NB4 (cell line): ENCODE measurements at regions not wholly inside any gene's neighbourhood (a gene's known extent, or its start where the extent isn't known, plus 50 kb on each side); places are given as distances from the start of the nearest gene placed in this dataset.
A peak's percentile ranks its signal among the peaks of the same experiment; 100 is the strongest.

Source experiments
- DNase-seq: peaks from one replicate; pipeline ENCODE4 v3.0.0; 2010; ENCODE audit warnings: low read depth
- H3K4me3 ChIP-seq: one replicate; pipeline ENCODE4 v1.5.1; 2011; ENCODE audit warnings: mild to moderate bottlenecking, low read depth, low read length, moderate library complexity
- MYC ChIP-seq: IDR thresholded peaks from 2 replicates; pipeline ENCODE4 v1.6.1; 2011; ENCODE audit warnings: low read depth, low read length
- POLR2A ChIP-seq: IDR thresholded peaks from 2 replicates; pipeline ENCODE4 v1.6.1; 2011; ENCODE audit warnings: mild to moderate bottlenecking; ENCODE audit not compliant: insufficient read length; ENCODE audit errors: extremely low read depth
- TF ChIP-seq, protein P1 (sequence below): IDR thresholded peaks from 2 replicates; pipeline ENCODE4 v1.6.1; 2011; ENCODE audit warnings: low read depth, low read length
- TF ChIP-seq, protein P2 (sequence below): IDR thresholded peaks from one replicate; pipeline ENCODE4 v1.5.1; 2012; ENCODE audit warnings: low read depth, low read length

DNA sequence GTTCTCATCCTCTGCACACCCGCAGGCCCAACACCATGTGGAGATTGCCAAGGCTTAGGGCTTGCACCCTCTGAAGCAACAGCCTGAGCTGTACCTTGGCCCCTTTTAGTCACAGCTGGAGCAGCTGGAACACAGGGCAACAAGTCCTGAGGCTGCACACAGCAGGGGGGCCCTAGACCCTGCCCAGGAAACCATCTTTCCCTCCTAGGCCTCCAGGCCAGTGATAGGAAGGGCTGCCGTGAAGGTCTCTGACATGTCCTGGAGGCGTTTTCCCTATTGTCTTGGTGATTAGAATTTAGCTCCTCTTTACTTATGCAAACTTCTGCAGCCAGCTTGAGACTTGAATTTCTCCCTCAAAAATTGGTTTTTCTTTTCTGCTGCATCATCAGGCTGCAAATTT is 373.5 kb upstream of the CLEC14A start:
- H3K4me3 ChIP-seq = no peak overlapping the region
- TF ChIP-seq, protein P1, sequence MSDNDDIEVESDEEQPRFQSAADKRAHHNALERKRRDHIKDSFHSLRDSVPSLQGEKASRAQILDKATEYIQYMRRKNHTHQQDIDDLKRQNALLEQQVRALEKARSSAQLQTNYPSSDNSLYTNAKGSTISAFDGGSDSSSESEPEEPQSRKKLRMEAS = no peak
- TF ChIP-seq POLR2A (no peak), MYC (no peak)
- TF ChIP-seq, protein P2, sequence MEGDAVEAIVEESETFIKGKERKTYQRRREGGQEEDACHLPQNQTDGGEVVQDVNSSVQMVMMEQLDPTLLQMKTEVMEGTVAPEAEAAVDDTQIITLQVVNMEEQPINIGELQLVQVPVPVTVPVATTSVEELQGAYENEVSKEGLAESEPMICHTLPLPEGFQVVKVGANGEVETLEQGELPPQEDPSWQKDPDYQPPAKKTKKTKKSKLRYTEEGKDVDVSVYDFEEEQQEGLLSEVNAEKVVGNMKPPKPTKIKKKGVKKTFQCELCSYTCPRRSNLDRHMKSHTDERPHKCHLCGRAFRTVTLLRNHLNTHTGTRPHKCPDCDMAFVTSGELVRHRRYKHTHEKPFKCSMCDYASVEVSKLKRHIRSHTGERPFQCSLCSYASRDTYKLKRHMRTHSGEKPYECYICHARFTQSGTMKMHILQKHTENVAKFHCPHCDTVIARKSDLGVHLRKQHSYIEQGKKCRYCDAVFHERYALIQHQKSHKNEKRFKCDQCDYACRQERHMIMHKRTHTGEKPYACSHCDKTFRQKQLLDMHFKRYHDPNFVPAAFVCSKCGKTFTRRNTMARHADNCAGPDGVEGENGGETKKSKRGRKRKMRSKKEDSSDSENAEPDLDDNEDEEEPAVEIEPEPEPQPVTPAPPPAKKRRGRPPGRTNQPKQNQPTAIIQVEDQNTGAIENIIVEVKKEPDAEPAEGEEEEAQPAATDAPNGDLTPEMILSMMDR = no peak
- no peak for DNase-seq

DNA sequence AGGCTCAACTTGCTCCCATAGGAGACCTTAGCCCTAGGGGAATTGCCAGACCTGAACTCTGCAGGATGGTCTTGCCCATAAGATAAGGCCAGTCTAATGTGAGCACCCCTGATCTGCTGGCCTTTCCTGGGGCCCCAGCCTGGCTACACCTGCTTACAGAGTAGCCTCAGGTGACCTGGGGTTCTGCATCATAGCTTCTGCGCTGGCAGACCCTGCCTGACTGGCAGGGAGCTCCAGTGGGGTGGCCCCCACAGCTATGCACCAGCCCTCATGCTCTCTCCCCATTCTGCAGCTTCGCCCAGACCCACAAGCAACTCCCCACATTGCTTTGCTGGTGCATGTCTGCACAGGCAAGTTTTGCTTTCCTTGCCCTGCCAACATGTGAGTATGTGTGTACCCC is 371.3 kb upstream of the CLEC14A start:
- no peak overlapping the region for H3K4me3 ChIP-seq
- TF ChIP-seq, protein P1 = no peak
- no peak for TF ChIP-seq POLR2A
- TF ChIP-seq, protein P2 = no peak
- no peak for TF ChIP-seq MYC
- no peak for DNase-seq

DNA sequence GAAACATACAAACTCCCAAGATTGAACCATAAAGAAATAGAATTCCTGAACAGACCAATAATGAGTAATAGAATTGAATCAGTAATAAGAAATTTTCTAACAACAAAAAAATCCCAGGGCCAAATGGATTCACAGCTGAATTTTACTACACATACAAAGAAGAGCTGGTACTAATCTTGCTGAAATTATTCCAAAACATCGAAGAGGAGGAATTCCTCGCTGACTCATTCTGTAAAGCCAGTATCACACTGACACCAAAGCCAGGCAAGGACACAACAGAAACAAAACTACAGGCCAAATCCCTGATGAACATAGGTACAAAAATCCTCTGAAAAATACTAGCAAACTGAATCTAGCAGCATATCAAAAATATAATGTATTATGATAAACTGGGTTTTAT is 367.8 kb upstream of the CLEC14A start:
- DNase-seq = no peak
- TF ChIP-seq, protein P2 = no peak
- TF ChIP-seq POLR2A (no peak), MYC (no peak)
- TF ChIP-seq, protein P1 = no peak
- no peak overlapping the region for H3K4me3 ChIP-seq

DNA sequence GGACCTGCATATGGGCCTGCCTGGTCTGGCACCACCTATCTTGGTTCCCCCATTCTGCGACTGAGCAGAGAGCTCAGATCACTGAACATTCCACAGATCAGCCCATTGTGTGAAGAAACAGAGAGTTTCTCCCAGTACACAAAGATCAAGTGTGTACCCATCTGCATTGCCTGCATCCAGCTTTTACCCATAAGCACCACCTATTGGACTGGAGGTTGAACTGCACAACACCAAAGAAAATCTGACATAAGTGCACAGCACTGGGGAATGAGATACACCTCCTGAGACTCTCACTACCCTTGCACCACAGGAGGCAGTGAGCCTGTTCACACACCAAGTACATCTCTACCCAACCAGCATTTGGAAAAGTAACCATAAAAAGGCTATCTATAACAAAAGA is 362.6 kb upstream of the CLEC14A start:
- TF ChIP-seq MYC = no peak
- no peak for TF ChIP-seq POLR2A
- TF ChIP-seq, protein P2 = peak; percentile 56
- TF ChIP-seq, protein P1 = no peak
- peak; percentile 7 for DNase-seq
- H3K4me3 ChIP-seq = no peak overlapping the region

DNA sequence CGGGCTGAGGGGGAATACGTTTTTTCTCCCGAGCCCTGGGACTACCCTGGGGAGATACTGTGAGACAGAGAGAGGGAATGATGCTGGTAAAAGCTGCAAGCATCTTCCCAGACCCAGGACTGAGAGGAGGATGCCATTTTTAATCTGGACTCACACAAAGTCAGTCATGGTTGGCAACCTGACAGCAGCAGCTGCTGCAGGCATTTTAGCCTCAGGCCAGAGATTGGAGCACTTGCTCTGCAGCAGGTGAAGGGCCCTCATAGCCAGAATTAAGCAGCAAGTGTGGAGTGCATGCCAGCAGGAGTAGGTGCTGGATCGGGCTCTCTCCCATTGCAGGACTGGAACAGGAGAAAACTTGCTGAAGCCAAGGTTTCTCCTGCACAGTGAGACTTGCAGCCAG is 361.1 kb upstream of the CLEC14A start:
- no peak overlapping the region for H3K4me3 ChIP-seq
- DNase-seq = no peak
- TF ChIP-seq POLR2A (no peak), MYC (no peak)
- TF ChIP-seq, protein P2 = no peak
- TF ChIP-seq, protein P1 = no peak

DNA sequence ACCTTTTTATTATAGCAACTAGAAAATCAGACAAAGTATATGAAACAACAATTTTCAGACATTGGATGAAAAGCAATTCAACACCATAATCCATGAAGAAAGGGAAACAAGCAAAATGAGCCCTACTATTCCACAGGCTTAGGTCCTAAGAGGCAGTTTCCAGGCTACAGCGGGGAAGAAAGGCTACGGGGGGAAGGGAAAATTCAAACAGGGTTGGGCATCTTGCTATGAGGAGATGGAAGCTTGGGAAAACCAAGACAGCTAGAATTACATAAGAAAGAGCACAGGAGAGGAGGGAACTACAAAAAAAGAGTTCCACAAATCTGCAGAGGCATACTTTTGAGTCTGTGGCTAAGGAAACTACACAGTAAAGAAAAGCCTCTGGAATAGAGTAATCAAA is 356.0 kb upstream of the CLEC14A start:
- TF ChIP-seq, protein P2 = no peak
- TF ChIP-seq, protein P1 = no peak
- no peak for TF ChIP-seq POLR2A
- no peak for TF ChIP-seq MYC
- no peak overlapping the region for H3K4me3 ChIP-seq
- DNase-seq = no peak
